PC-9 (cell line): ENCODE measurements at regions not wholly inside any gene's neighbourhood (a gene's known extent, or its start where the extent isn't known, plus 50 kb on each side); places are given as distances from the start of the nearest gene placed in this dataset.
"Not testable (repeated sequence)": the region's sequence is repeated elsewhere in the genome, so short reads cannot be mapped to it uniquely, and the experiment has no call there.

ENCODE experiments used
- CTCF ChIP-seq: fragments of 200-600 bp; sonication (generic); conservative IDR thresholded peaks from 2 replicates; pipeline ENCODE4 v1.6.1; 2017; ENCODE audit warnings: mixed run types, antibody characterized with exemption, mild to moderate bottlenecking, moderate library complexity
- EZH2 ChIP-seq: fragments of 200-600 bp; sonication (generic); IDR thresholded peaks from 2 replicates; pipeline ENCODE4 v1.8.0; 2017; ENCODE audit warnings: antibody characterized with exemption, low read depth

GRCh38 chr16:16643828-16644227 is 264.9 kb downstream of the NPIPA7 start:
- TF ChIP-seq CTCF, EZH2: not testable (repeated sequence)
